K562 (cell line): ENCODE measurements at regions not wholly inside any gene's neighbourhood (a gene's known extent, or its start where the extent isn't known, plus 50 kb on each side); places are given as distances from the start of the nearest gene placed in this dataset.

Experiments used
- ATAC-seq: fragments of 200-7000 bp; cut with Tn5 transposase; 3 replicates; pipeline ENCODE4 v1.9.1; 2020; ENCODE audit warnings: moderate library complexity
- BruUV-seq: library from RNA; stranded (reverse); fragments of 400-500 nt; replicated peaks from 2 replicates; lab custom pipeline; 2021; lab: Mats Ljungman, UMichigan
- CTCF ChIA-PET: fragments of 300-600 bp; formaldehyde crosslinking; extraction: SDS; loops from one replicate; lab custom pipeline; 2021; ENCODE audit warnings: low intra/inter-chr PET ratio; lab: Yijun Ruan, JAX
- POLR2A ChIA-PET: fragments of 300-600, 350-650 bp; sonication (Branson Sonifier 250); formaldehyde crosslinking; extraction: SDS; loops from one replicate; lab custom pipeline; 2021; ENCODE audit warnings: antibody characterized with exemption, inconsistent platforms; lab: Yijun Ruan, JAX
- DNase-seq, 4 experiments: peaks; one replicate each; pipeline versions ENCODE4 v3.0.0 to v3.0.0-alpha.2; 2011 to 2018; ENCODE audit warnings: low spot score in 3 of 4, mixed read lengths in 3 of 4; ENCODE audit errors: extremely low read depth in 1 of 4
- FAIRE-seq: peaks from 2 replicates; lab custom pipeline; 2011; peaks lifted over from hg19 to GRCh38; lab: Jason Lieb, UNC
- H2AFZ ChIP-seq: 2 replicates; pipeline ENCODE4 v1.6.0; 2011; ENCODE audit warnings: low read depth, low read length, control low read depth, inconsistent platforms
- H3K27ac ChIP-seq: fragments of 200-600 bp; 3 replicates; pipeline ENCODE4 v1.8.0; 2011; ENCODE audit warnings: low read depth, mild to moderate bottlenecking, control low read depth, inconsistent platforms, low read length, moderate library complexity, mixed read lengths; ENCODE audit errors: extremely low read depth
- H3K27me3 ChIP-seq, 2 experiments: fragments of 300-600 bp in 1 of 2; 2 replicates in 1 of 2; 3 replicates in 1 of 2; pipeline versions ENCODE4 v1.6.0 to v1.8.0; 2011; ENCODE audit warnings: inconsistent platforms in 2 of 2, low read length in 2 of 2, mild to moderate bottlenecking in 1 of 2, mixed read lengths in 1 of 2, moderate library complexity in 1 of 2; ENCODE audit not compliant: control insufficient read depth in 2 of 2, insufficient read depth in 2 of 2
- H3K36me3 ChIP-seq: fragments of 300-600 bp; 3 replicates; pipeline ENCODE4 v1.8.0; 2011; ENCODE audit warnings: mild to moderate bottlenecking, low read length, inconsistent platforms; ENCODE audit not compliant: control insufficient read depth, insufficient read depth
- H3K4me1 ChIP-seq, 2 experiments: fragments of 200-600 bp in 1 of 2; replicated peaks in 1 of 2; 2 replicates in 1 of 2; 3 replicates in 1 of 2; pipeline versions ENCODE4 v1.5.1 to v1.8.0; 2011; ENCODE audit warnings: inconsistent platforms in 2 of 2, low read length in 2 of 2, mild to moderate bottlenecking in 1 of 2, mixed read lengths in 1 of 2, moderate library complexity in 1 of 2; ENCODE audit not compliant: control insufficient read depth in 2 of 2, insufficient read depth in 2 of 2
- H3K4me2 ChIP-seq: 2 replicates; pipeline ENCODE4 v1.6.1; 2011; ENCODE audit warnings: low read length, control low read depth, inconsistent platforms, mixed read lengths; ENCODE audit not compliant: insufficient read depth
- H3K4me3 ChIP-seq: fragments of 200-600 bp; sonication (generic), shearing (Covaris generic); 2 replicates; pipeline ENCODE4 v1.5.1; 2016; ENCODE audit warnings: control low read depth, inconsistent platforms
- H3K79me2 ChIP-seq: fragments of 200-600 bp; 3 replicates; pipeline ENCODE4 v1.8.0; 2011; ENCODE audit warnings: low read length, inconsistent platforms; ENCODE audit not compliant: control insufficient read depth, insufficient read depth
- H3K9ac ChIP-seq, 2 experiments: 2 replicates each; pipeline versions ENCODE4 v1.6.0 to v1.6.1; 2011; ENCODE audit warnings: low read depth in 2 of 2, low read length in 2 of 2, control low read depth in 1 of 2, inconsistent platforms in 1 of 2, mild to moderate bottlenecking in 1 of 2, mixed read lengths in 1 of 2; ENCODE audit not compliant: insufficient read depth in 1 of 2
- H3K9me1 ChIP-seq: one replicate; pipeline ENCODE4 v1.6.0; 2011; ENCODE audit warnings: inconsistent platforms, mild to moderate bottlenecking, low read length, moderate library complexity; ENCODE audit not compliant: control insufficient read depth, insufficient read depth
- H3K9me3 ChIP-seq: replicated peaks from 2 replicates; pipeline ENCODE4 v1.5.1; 2011; ENCODE audit warnings: low read depth, low read length, inconsistent platforms; ENCODE audit not compliant: control insufficient read depth, insufficient read depth
- H4K20me1 ChIP-seq: replicated peaks from 2 replicates; pipeline ENCODE4 v1.6.1; 2011; ENCODE audit warnings: low read length, inconsistent platforms, mixed read lengths; ENCODE audit not compliant: control insufficient read depth, insufficient read depth
- PRMT5 ChIP-seq: sonication (generic); formaldehyde crosslinking; IDR thresholded peaks from 2 replicates; pipeline ENCODE4 v1.5.0; 2020; ENCODE audit warnings: missing genetic modification reagents
- YY1 ChIP-seq, 3 experiments: IDR thresholded peaks; 2 replicates each; pipeline ENCODE4 v1.6.1; 2011; ENCODE audit warnings: low read length in 2 of 3, mild to moderate bottlenecking in 2 of 3, moderate library complexity in 2 of 3, borderline replicate concordance in 1 of 3, control low read depth in 1 of 3, low read depth in 1 of 3; ENCODE audit not compliant: insufficient read depth in 3 of 3, insufficient replicate concordance in 2 of 3, control insufficient read depth in 1 of 3, insufficient read length in 1 of 3; ENCODE audit errors: extremely low read depth in 1 of 3
- ZNF395 ChIP-seq: fragments of 200-800 bp; sonication (Bioruptor generic); IDR thresholded peaks from 2 replicates; pipeline ENCODE4 v1.6.1; 2017; ENCODE audit warnings: missing genetic modification characterization, missing compliant biosample characterization
- WGBS: fragments of 100-300 bp; shearing (Covaris generic); methylation state at CpG from one replicate; pipeline ENCODE4 v1.1.6; 2016; ENCODE audit warnings: low coverage, mixed read lengths; ENCODE audit not compliant: insufficient coverage; ENCODE audit errors: missing lambda C conversion rate; 5-methylcytosine and 5-hydroxymethylcytosine counted together
- in situ Hi-C: fragments of 300-500 bp; cut with MboI; formaldehyde crosslinking; loops from 4 replicates; pipeline ENCODE4 v1.15.0; 2018; ENCODE audit warnings: inconsistent platforms, mixed read lengths
- intact Hi-C: fragments of 100-400 bp; cut with micrococcal nuclease; formaldehyde crosslinking; loops from 2 replicates; pipeline ENCODE4 v1.14.2; 2022
- TF ChIP-seq, protein P1 (sequence below): fragments of 250-450 bp; sonication (Bioruptor Pico); IDR thresholded peaks from 2 replicates; pipeline ENCODE4 v1.4.0; 2020; ENCODE audit warnings: mild to moderate bottlenecking, moderate library complexity, borderline replicate concordance

DNA sequence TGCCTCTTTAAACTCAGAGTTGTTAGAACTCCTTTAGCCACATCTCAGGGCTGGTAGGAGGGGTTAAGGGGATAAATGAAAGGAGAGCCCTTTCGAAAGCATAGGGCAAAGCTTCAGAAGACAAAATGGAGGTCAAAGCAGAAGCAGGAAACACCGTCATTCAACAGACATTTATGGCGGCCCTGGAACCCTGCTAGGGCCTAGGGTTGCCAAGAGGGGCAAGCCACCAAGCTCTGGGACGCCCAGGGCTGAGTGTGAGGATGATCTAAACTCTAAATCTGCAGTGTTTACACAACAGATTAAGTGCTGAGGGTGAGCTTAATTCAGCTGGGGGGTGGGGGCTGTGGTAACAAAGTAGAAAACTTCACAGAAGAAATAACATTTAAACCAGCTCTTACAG lies 79.0 kb upstream of the NFE2L3 start:
- Histone ChIP-seq H3K4me1 (no peaks in the 10 kb centered on the region; a peak in 2 of 5 replicates), H3K4me3 (no peak overlapping the region), H3K27ac (no peak overlapping the region), H3K79me2 (no peaks in the 10 kb centered on the region), H3K9me1 (no peaks in the 10 kb centered on the region), H3K9me3 (no peaks in the 10 kb centered on the region), H4K20me1 (no peaks in the 10 kb centered on the region), H3K9ac (no peak overlapping the region), H3K4me2 (no peak overlapping the region), H2AFZ (peak overlapping the region; percentile 71), H3K36me3 (no peaks in the 10 kb centered on the region)
- FAIRE-seq (no peak), ATAC-seq (no peak; the same call in 1 of the 3 replicates)
- intact Hi-C loops (loop anchor here (10.0 kb wide), 1 partner anchor 592 kb away; no protein-coding TSS in a partner anchor), in situ Hi-C loops (no loop called here)
- CTCF ChIA-PET: interaction anchor here (0.6 kb wide), 1 partner anchor 320 kb away, joined by 3 read pairs; no protein-coding TSS in a partner anchor
- WGBS: 8% methylated on average over 4 of the region's 4 CpGs
- POLR2A ChIA-PET: interaction anchor here (0.6 to 1.8 kb wide), 5 partner anchors 58 to 1662 kb away, joined by 3 to 6 read pairs (median 4); no protein-coding TSS in a partner anchor
- no TSS peak for BruUV-seq
- TF ChIP-seq YY1 (IDR thresholded peaks at IDR 0.05; ENCODE audit: borderline replicate concordance in 1 of 3, control insufficient read depth in 1 of 3, extremely low read depth in 1 of 3, insufficient read depth in 3 of 3, insufficient read length in 1 of 3, insufficient replicate concordance in 2 of 3, low read depth in 1 of 3, low read length in 2 of 3) (peak in 1 of 3 experiments; percentile 24), PRMT5 (CRISPR knock-in tag) (no peak), ZNF395 (CRISPR knock-in tag) (peak; percentile 66; the same call in 1 of the 2 replicates)
- TF ChIP-seq, protein P1, sequence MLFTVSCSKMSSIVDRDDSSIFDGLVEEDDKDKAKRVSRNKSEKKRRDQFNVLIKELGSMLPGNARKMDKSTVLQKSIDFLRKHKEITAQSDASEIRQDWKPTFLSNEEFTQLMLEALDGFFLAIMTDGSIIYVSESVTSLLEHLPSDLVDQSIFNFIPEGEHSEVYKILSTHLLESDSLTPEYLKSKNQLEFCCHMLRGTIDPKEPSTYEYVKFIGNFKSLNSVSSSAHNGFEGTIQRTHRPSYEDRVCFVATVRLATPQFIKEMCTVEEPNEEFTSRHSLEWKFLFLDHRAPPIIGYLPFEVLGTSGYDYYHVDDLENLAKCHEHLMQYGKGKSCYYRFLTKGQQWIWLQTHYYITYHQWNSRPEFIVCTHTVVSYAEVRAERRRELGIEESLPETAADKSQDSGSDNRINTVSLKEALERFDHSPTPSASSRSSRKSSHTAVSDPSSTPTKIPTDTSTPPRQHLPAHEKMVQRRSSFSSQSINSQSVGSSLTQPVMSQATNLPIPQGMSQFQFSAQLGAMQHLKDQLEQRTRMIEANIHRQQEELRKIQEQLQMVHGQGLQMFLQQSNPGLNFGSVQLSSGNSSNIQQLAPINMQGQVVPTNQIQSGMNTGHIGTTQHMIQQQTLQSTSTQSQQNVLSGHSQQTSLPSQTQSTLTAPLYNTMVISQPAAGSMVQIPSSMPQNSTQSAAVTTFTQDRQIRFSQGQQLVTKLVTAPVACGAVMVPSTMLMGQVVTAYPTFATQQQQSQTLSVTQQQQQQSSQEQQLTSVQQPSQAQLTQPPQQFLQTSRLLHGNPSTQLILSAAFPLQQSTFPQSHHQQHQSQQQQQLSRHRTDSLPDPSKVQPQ (CRISPR knock-in tag): no peak
- TF ChIP-seq, all 486 proteins: peak for 2
- no peak for DNase-seq
- peaks cover 10 to 17% of the 10 kb centered on the region in 2 experiments for H3K27me3 ChIP-seq
